IMR-90 (cell line): ENCODE measurements at regions not wholly inside any gene's neighbourhood (a gene's known extent, or its start where the extent isn't known, plus 50 kb on each side); places are given as distances from the start of the nearest gene placed in this dataset.

ENCODE experiments used
- ATAC-seq: fragments of 200-7000 bp; cut with Tn5 transposase; 2 replicates; pipeline ENCODE4 v1.9.1; 2020; ENCODE audit warnings: low read depth, mild to moderate bottlenecking, moderate library complexity
- BruUV-seq: library from RNA; stranded (reverse); fragments of 400-500 nt; replicated peaks from 2 replicates; lab custom pipeline; 2021; lab: Mats Ljungman, UMichigan
- CTCF ChIA-PET: fragments of 300-600 bp; formaldehyde crosslinking; extraction: SDS; loops from one replicate; lab custom pipeline; 2021; ENCODE audit warnings: antibody characterized with exemption; lab: Yijun Ruan, JAX
- POLR2A ChIA-PET: fragments of 300-600 bp; sonication (Branson Sonifier 250); formaldehyde crosslinking; loops from one replicate; lab custom pipeline; 2022; ENCODE audit warnings: antibody characterized with exemption; ENCODE audit not compliant: unreplicated experiment; lab: Charles Lee
- DNase-seq: peaks from one replicate; pipeline ENCODE4 v3.0.0; 2013
- H2AFZ ChIP-seq: replicated peaks from 2 replicates; pipeline ENCODE3; 2013; ENCODE audit warnings: low read length, mild to moderate bottlenecking; ENCODE audit not compliant: poor library complexity
- H2AK5ac ChIP-seq: 2 replicates; pipeline ENCODE4 v1.6.1; 2013; ENCODE audit warnings: low read depth, low read length, inconsistent platforms
- H2AK9ac ChIP-seq: replicated peaks from 2 replicates; pipeline ENCODE3; 2013; ENCODE audit warnings: mild to moderate bottlenecking, low read depth, low read length, moderate library complexity; ENCODE audit not compliant: poor library complexity
- H2BK120ac ChIP-seq: 2 replicates; pipeline ENCODE4 v1.6.1; 2013; ENCODE audit warnings: low read depth, low read length, inconsistent platforms
- H2BK15ac ChIP-seq: 3 replicates; pipeline ENCODE4 v1.6.1; 2013; ENCODE audit warnings: low read depth, low read length, inconsistent platforms
- H2BK20ac ChIP-seq: 2 replicates; pipeline ENCODE4 v1.6.1; 2013; ENCODE audit warnings: low read depth, mild to moderate bottlenecking, inconsistent platforms, low read length, moderate library complexity
- H2BK5ac ChIP-seq: 2 replicates; pipeline ENCODE4 v1.6.1; 2013; ENCODE audit warnings: mild to moderate bottlenecking, low read depth, low read length, inconsistent platforms; ENCODE audit not compliant: poor library complexity, severe bottlenecking
- H3K14ac ChIP-seq: replicated peaks from 2 replicates; pipeline ENCODE4 v1.6.1; 2013; ENCODE audit warnings: low read depth, low read length, inconsistent platforms
- H3K18ac ChIP-seq: 2 replicates; pipeline ENCODE4 v1.6.1; 2013; ENCODE audit warnings: low read depth, low read length, control low read depth
- H3K23ac ChIP-seq: 2 replicates; pipeline ENCODE4 v1.6.1; 2013; ENCODE audit warnings: low read depth, low read length, inconsistent platforms
- H3K27ac ChIP-seq: 2 replicates; pipeline ENCODE4 v1.5.1; 2013; ENCODE audit warnings: mild to moderate bottlenecking, control low read depth, low read length; ENCODE audit not compliant: insufficient read depth
- H3K27me3 ChIP-seq: 2 replicates; pipeline ENCODE4 v1.6.1; 2013; ENCODE audit warnings: low read length; ENCODE audit not compliant: control insufficient read depth, insufficient read depth
- H3K36me3 ChIP-seq: 2 replicates; pipeline ENCODE4 v1.6.1; 2013; ENCODE audit warnings: low read length, mixed read lengths; ENCODE audit not compliant: control insufficient read depth, insufficient read depth
- H3K4ac ChIP-seq: 2 replicates; pipeline ENCODE4 v1.6.1; 2013; ENCODE audit warnings: low read depth, low read length, inconsistent platforms
- H3K4me1 ChIP-seq: 2 replicates; pipeline ENCODE4 v1.6.1; 2013; ENCODE audit warnings: low read length, mixed read lengths; ENCODE audit not compliant: control insufficient read depth, insufficient read depth
- H3K4me2 ChIP-seq: 2 replicates; pipeline ENCODE4 v1.6.1; 2013; ENCODE audit warnings: low read depth, mild to moderate bottlenecking, control low read depth, low read length, moderate library complexity
- H3K4me3 ChIP-seq: 2 replicates; pipeline ENCODE4 v1.5.1; 2013; ENCODE audit warnings: low read depth, mild to moderate bottlenecking, control low read depth, low read length, moderate library complexity; ENCODE audit not compliant: insufficient read depth
- H3K56ac ChIP-seq: 2 replicates; pipeline ENCODE4 v1.6.1; 2013; ENCODE audit warnings: low read length, inconsistent platforms; ENCODE audit not compliant: insufficient read depth; ENCODE audit errors: extremely low read depth
- H3K79me1 ChIP-seq, 2 experiments: 2 replicates each; pipeline ENCODE4 v1.6.1; 2013; ENCODE audit warnings: low read length in 2 of 2, inconsistent platforms in 1 of 2, low read depth in 1 of 2
- H3K9ac ChIP-seq: 2 replicates; pipeline ENCODE4 v1.6.1; 2013; ENCODE audit warnings: low read depth, low read length, control low read depth
- H3K9me1 ChIP-seq: 2 replicates; pipeline ENCODE4 v1.6.1; 2013; ENCODE audit warnings: low read length, inconsistent platforms; ENCODE audit not compliant: insufficient read depth
- H3K9me3 ChIP-seq: 2 replicates; pipeline ENCODE4 v1.6.1; 2013; ENCODE audit warnings: low read length; ENCODE audit not compliant: control insufficient read depth, insufficient read depth
- H4K20me1 ChIP-seq: 2 replicates; pipeline ENCODE4 v1.6.1; 2013; ENCODE audit warnings: low read length, inconsistent platforms; ENCODE audit not compliant: insufficient read depth
- H4K5ac ChIP-seq: 2 replicates; pipeline ENCODE4 v1.6.1; 2013; ENCODE audit warnings: mild to moderate bottlenecking, low read depth, low read length, control low read depth
- H4K8ac ChIP-seq, 2 experiments: 2 replicates each; pipeline ENCODE4 v1.6.1; 2013; ENCODE audit warnings: low read depth in 2 of 2, low read length in 2 of 2, control low read depth in 1 of 2, inconsistent platforms in 1 of 2
- H4K91ac ChIP-seq: 2 replicates; pipeline ENCODE4 v1.6.1; 2013; ENCODE audit warnings: low read depth, low read length, inconsistent platforms; ENCODE audit not compliant: insufficient read depth
- BHLHE40 ChIP-seq: fragments of 150-350 bp; IDR thresholded peaks from 2 replicates; pipeline ENCODE4 v1.6.1; 2016; ENCODE audit warnings: mild to moderate bottlenecking, low read depth, low read length
- CEBPB ChIP-seq: IDR thresholded peaks from 2 replicates; pipeline ENCODE4 v1.6.1; 2012; ENCODE audit warnings: low read depth, low read length, improper control_type of control experiment
- CHD1 ChIP-seq: IDR thresholded peaks from 2 replicates; pipeline ENCODE4 v1.6.1; 2012; ENCODE audit warnings: low read depth, low read length, improper control_type of control experiment
- FOS ChIP-seq: fragments of 150-350 bp; IDR thresholded peaks from 2 replicates; pipeline ENCODE4 v1.6.1; 2016; ENCODE audit warnings: low read depth, low read length
- MAFK ChIP-seq: IDR thresholded peaks from 2 replicates; pipeline ENCODE4 v1.6.1; 2012; ENCODE audit warnings: low read depth, low read length, improper control_type of control experiment
- MAZ ChIP-seq: IDR thresholded peaks from 2 replicates; pipeline ENCODE4 v1.6.1; 2012; ENCODE audit warnings: low read depth, mild to moderate bottlenecking, low read length, improper control_type of control experiment, moderate library complexity, borderline replicate concordance
- MXI1 ChIP-seq: IDR thresholded peaks from 2 replicates; pipeline ENCODE4 v1.6.1; 2012; ENCODE audit warnings: low read depth, mild to moderate bottlenecking, low read length, moderate library complexity, borderline replicate concordance
- NFE2L2 ChIP-seq: fragments of 150-350 bp; IDR thresholded peaks from 2 replicates; pipeline ENCODE4 v1.6.1; 2016; ENCODE audit warnings: low read depth, mild to moderate bottlenecking, low read length
- POLR2A ChIP-seq: IDR thresholded peaks from 2 replicates; pipeline ENCODE4 v1.6.1; 2012; ENCODE audit warnings: mild to moderate bottlenecking, low read depth, low read length
- RAD21 ChIP-seq: IDR thresholded peaks from 2 replicates; pipeline ENCODE4 v1.6.1; 2012; ENCODE audit warnings: low read length, improper control_type of control experiment
- RCOR1 ChIP-seq: IDR thresholded peaks from 2 replicates; pipeline ENCODE4 v1.6.1; 2012; ENCODE audit warnings: mild to moderate bottlenecking, low read length, improper control_type of control experiment; ENCODE audit not compliant: insufficient replicate concordance
- RFX5 ChIP-seq: IDR thresholded peaks from 2 replicates; pipeline ENCODE4 v1.8.0; 2012; ENCODE audit warnings: low read depth, mild to moderate bottlenecking, low read length, moderate library complexity
- SMC3 ChIP-seq: fragments of 150-350 bp; IDR thresholded peaks from 2 replicates; pipeline ENCODE4 v1.6.1; 2016; ENCODE audit warnings: low read depth, mild to moderate bottlenecking, antibody characterized with exemption, low read length, moderate library complexity
- WGBS, 2 experiments: methylation state at CpG; one replicate each; pipeline versions ENCODE4 v1.1.5 to v1.1.7; 2013; ENCODE audit warnings: missing lambda C conversion rate in 2 of 2; ENCODE audit not compliant: insufficient read length in 1 of 2; ENCODE audit errors: extremely low coverage in 2 of 2; 5-methylcytosine and 5-hydroxymethylcytosine counted together
- dilution Hi-C: fragments of 300-500 bp; cut with HindIII; formaldehyde crosslinking; loops from one replicate; pipeline ENCODE4 v1.14.3; 2018; ENCODE audit warnings: low sequenced_read_pairs; ENCODE audit not compliant: unreplicated experiment
- in situ Hi-C: fragments of 300-500 bp; cut with MboI; formaldehyde crosslinking; loops from 3 replicates; pipeline ENCODE4 v1.14.3; 2019; ENCODE audit warnings: low sequenced_read_pairs, inconsistent platforms, mixed read lengths
- intact Hi-C: fragments of 100-400 bp; cut with micrococcal nuclease; formaldehyde crosslinking; loops from 2 replicates; pipeline ENCODE4 v1.10.0; 2022
- TF ChIP-seq, protein P1 (sequence below): fragments of 150-350 bp; IDR thresholded peaks from 2 replicates; pipeline ENCODE4 v1.6.1; 2017; ENCODE audit warnings: mild to moderate bottlenecking, antibody characterized with exemption, low read length, low read depth
- TF ChIP-seq, protein P2 (sequence below): conservative IDR thresholded peaks from 2 replicates; pipeline ENCODE4 v1.5.1; 2012; ENCODE audit warnings: mild to moderate bottlenecking, low read depth, low read length, improper control_type of control experiment

DNA sequence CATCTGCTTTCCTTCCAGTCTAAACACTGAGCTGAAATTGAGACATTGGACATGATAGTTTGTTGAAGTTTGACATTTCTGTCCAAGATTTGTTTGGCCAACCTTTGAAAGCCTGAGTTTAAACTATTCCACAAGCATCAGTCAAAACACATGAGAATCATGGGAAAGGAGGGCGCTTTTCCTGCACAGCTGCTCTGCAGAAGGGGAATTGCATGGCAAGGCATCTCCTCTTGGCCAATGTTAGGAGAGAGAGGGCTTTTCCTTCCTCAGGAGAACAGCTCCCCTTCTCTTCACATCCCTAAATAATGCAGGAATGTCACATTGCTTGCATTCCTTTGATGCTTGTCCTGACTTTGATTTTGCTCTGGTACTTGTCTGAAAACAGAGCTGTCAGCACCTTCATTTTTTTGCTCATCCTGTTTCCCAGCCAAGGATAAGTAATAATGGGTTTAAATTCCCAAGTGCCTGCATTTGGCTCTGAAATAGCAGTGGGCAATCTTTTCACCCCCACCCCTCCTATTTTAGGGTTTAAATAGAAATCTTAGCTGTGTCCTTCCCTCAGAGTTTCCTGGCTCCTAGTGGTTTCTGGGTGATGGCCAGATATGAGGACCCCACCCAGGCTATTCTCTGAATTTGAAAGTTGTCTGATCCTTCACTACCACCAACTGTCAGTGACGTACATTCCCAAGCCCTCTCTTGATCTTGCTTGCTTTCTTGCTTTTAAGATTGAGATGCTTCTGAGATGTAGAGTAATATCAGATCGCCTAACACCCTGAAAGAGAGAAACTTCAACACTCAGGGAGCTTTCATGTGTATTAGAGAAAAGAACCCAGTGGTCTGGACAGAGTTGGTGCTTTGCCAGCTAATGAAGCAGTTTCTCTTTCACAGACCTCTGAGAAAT lies 75.2 kb upstream of the NPVF start:
- no peak overlapping the region for H2AFZ ChIP-seq
- no peak overlapping the region for H4K91ac ChIP-seq
- intact Hi-C loops: no loop called here
- H3K56ac ChIP-seq: no peak overlapping the region
- dilution Hi-C loops: no loop called here
- H2BK120ac ChIP-seq: no peak overlapping the region
- H4K8ac ChIP-seq: no peak overlapping the region
- H3K79me1 ChIP-seq: no peaks in the 10 kb centered on the region
- peak; percentile 32; the same call in 1 of the 2 replicates for ATAC-seq
- H4K20me1 ChIP-seq: no peaks in the 10 kb centered on the region
- H3K4ac ChIP-seq: no peak overlapping the region
- no peak overlapping the region for H3K27ac ChIP-seq
- H3K4me3 ChIP-seq: no peak overlapping the region
- BruUV-seq: no TSS peak
- no peak for DNase-seq
- H2AK9ac ChIP-seq: no peak overlapping the region
- whole genome bisulfite sequencing, 2 experiments: no CpG with 5 or more reads among the region's 3 CpGs
- H2AK5ac ChIP-seq: no peak overlapping the region
- POLR2A ChIA-PET: interaction anchor here (0.5 kb wide), 1 partner anchor 29 kb away, joined by 3 read pairs; no protein-coding TSS in a partner anchor
- H3K9me3 ChIP-seq: no peaks in the 10 kb centered on the region
- H3K23ac ChIP-seq: no peak overlapping the region
- CTCF ChIA-PET: interaction anchor here (1.2 kb wide), 1 partner anchor 28 kb away, joined by 3 read pairs; no protein-coding TSS in a partner anchor
- no peak overlapping the region for H3K4me2 ChIP-seq
- H3K4me1 ChIP-seq: no peaks in the 10 kb centered on the region
- H2BK15ac ChIP-seq: no peak overlapping the region
- in situ Hi-C loops: no loop called here
- no peak overlapping the region for H2BK20ac ChIP-seq
- no peak overlapping the region for H4K5ac ChIP-seq
- no peak overlapping the region for H3K14ac ChIP-seq
- H3K27me3 ChIP-seq: no peaks in the 10 kb centered on the region; the same call in 1 of the 2 replicates
- no peaks in the 10 kb centered on the region for H3K36me3 ChIP-seq
- no peak overlapping the region for H3K18ac ChIP-seq
- no peak overlapping the region for H3K9ac ChIP-seq
- H3K9me1 ChIP-seq: no peaks in the 10 kb centered on the region
- no peak overlapping the region for H2BK5ac ChIP-seq
- TF ChIP-seq, protein P1, sequence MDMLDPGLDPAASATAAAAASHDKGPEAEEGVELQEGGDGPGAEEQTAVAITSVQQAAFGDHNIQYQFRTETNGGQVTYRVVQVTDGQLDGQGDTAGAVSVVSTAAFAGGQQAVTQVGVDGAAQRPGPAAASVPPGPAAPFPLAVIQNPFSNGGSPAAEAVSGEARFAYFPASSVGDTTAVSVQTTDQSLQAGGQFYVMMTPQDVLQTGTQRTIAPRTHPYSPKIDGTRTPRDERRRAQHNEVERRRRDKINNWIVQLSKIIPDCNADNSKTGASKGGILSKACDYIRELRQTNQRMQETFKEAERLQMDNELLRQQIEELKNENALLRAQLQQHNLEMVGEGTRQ: no peak
- no peak for TF ChIP-seq FOS
- no peak for TF ChIP-seq RFX5
- TF ChIP-seq POLR2A: no peak
- no peak for TF ChIP-seq RCOR1
- no peak for TF ChIP-seq RAD21
- TF ChIP-seq, protein P2, sequence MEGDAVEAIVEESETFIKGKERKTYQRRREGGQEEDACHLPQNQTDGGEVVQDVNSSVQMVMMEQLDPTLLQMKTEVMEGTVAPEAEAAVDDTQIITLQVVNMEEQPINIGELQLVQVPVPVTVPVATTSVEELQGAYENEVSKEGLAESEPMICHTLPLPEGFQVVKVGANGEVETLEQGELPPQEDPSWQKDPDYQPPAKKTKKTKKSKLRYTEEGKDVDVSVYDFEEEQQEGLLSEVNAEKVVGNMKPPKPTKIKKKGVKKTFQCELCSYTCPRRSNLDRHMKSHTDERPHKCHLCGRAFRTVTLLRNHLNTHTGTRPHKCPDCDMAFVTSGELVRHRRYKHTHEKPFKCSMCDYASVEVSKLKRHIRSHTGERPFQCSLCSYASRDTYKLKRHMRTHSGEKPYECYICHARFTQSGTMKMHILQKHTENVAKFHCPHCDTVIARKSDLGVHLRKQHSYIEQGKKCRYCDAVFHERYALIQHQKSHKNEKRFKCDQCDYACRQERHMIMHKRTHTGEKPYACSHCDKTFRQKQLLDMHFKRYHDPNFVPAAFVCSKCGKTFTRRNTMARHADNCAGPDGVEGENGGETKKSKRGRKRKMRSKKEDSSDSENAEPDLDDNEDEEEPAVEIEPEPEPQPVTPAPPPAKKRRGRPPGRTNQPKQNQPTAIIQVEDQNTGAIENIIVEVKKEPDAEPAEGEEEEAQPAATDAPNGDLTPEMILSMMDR: no peak
- TF ChIP-seq MAZ: no peak
- no peak for TF ChIP-seq BHLHE40
- no peak for TF ChIP-seq MXI1
- no peak for TF ChIP-seq NFE2L2
- no peak for TF ChIP-seq CHD1
- no peak for TF ChIP-seq MAFK
- no peak for TF ChIP-seq CEBPB
- TF ChIP-seq SMC3: no peak
